DND-41 (cell line): ENCODE measurements at regions not wholly inside any gene's neighbourhood (a gene's known extent, or its start where the extent isn't known, plus 50 kb on each side); places are given as distances from the start of the nearest gene placed in this dataset.
"Not testable (repeated sequence)": the region's sequence is repeated elsewhere in the genome, so short reads cannot be mapped to it uniquely, and the experiment has no call there.

Experiments used
- ATAC-seq: fragments of 200-7000 bp; cut with Tn5 transposase; 3 replicates; pipeline ENCODE4 v1.9.1; 2021; ENCODE audit warnings: low read depth; ENCODE audit not compliant: insufficient read depth
- DNase-seq: peaks from one replicate; pipeline ENCODE4 v3.0.0-alpha.2; 2020
- H2AFZ ChIP-seq: 2 replicates; pipeline ENCODE4 v1.6.0; 2012; ENCODE audit warnings: low read depth, low read length
- H3K27ac ChIP-seq: 2 replicates; pipeline ENCODE4 v1.5.1; 2012; ENCODE audit warnings: low read length, inconsistent platforms
- H3K27me3 ChIP-seq: fragments of 200-600 bp; sonication (generic); 2 replicates; pipeline ENCODE4 v1.6.0; 2012; ENCODE audit warnings: low read length, mild to moderate bottlenecking, inconsistent platforms; ENCODE audit not compliant: insufficient read depth, poor library complexity
- H3K36me3 ChIP-seq: 2 replicates; pipeline ENCODE4 v1.5.1; 2012; ENCODE audit warnings: low read length, inconsistent platforms; ENCODE audit not compliant: insufficient read depth
- H3K4me1 ChIP-seq: 2 replicates; pipeline ENCODE4 v1.5.1; 2012; ENCODE audit warnings: mild to moderate bottlenecking, low read length; ENCODE audit not compliant: insufficient read depth
- H3K4me2 ChIP-seq: 2 replicates; pipeline ENCODE4 v1.6.0; 2012; ENCODE audit warnings: mild to moderate bottlenecking, moderate library complexity, low read length, inconsistent platforms; ENCODE audit not compliant: insufficient read depth
- H3K4me3 ChIP-seq, 2 experiments: fragments of 200-600 bp in 1 of 2; shearing (Covaris generic) in 1 of 2; 2 replicates each; pipeline ENCODE4 v1.5.1; 2012 to 2016; ENCODE audit warnings: inconsistent platforms in 2 of 2, low read length in 2 of 2, mild to moderate bottlenecking in 2 of 2, low read depth in 1 of 2, moderate library complexity in 1 of 2
- H3K79me2 ChIP-seq: 2 replicates; pipeline ENCODE4 v1.6.0; 2012; ENCODE audit warnings: low read length, inconsistent platforms; ENCODE audit not compliant: insufficient read depth
- H3K9ac ChIP-seq: 2 replicates; pipeline ENCODE4 v1.6.0; 2012; ENCODE audit warnings: low read depth, mild to moderate bottlenecking, inconsistent platforms, low read length, moderate library complexity
- H3K9me3 ChIP-seq: 2 replicates; pipeline ENCODE4 v1.5.1; 2012; ENCODE audit warnings: low read length, moderate library complexity, mild to moderate bottlenecking, inconsistent platforms; ENCODE audit not compliant: insufficient read depth, severe bottlenecking
- H4K20me1 ChIP-seq: 2 replicates; pipeline ENCODE4 v1.6.0; 2012; ENCODE audit warnings: low read length; ENCODE audit not compliant: insufficient read depth
- EZH2 ChIP-seq: IDR thresholded peaks from 3 replicates; pipeline ENCODE4 v1.6.1; 2012; ENCODE audit warnings: borderline replicate concordance, low read depth, mild to moderate bottlenecking, moderate library complexity, low read length, inconsistent platforms; ENCODE audit not compliant: severe bottlenecking
- TF ChIP-seq, protein P1 (sequence below): IDR thresholded peaks from 2 replicates; pipeline ENCODE4 v1.5.1; 2012; ENCODE audit warnings: borderline replicate concordance, low read length, moderate library complexity, mild to moderate bottlenecking; ENCODE audit not compliant: poor library complexity, severe bottlenecking; ENCODE audit errors: extremely low read depth

DNA sequence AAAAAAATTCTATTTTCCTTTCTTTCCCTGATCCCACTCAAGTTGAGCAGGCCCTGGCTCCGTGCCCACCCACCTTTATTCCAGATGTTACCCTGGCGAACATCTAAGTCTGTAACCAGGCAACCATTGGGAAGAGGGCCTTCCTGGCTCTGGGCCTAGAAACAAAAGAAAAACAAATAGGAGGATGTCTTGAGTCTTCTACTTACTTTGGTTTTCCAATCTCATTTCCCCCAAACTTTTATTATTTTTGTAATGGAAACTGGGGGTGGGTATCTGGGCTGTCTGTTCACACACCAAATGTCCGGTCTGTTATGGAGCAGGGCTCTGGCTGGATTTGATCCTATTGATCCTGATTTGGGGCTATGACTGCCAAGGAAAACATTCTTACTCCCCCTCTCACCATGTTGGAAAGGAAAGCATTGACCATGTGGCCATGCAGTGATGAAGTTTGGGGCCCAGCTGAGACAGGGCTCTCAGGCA is 744.1 kb downstream of the DHX35 start:
- H3K27ac ChIP-seq, result no peak overlapping the region
- H3K9me3 ChIP-seq, result no peaks in the 10 kb centered on the region
- no peaks in the 10 kb centered on the region for H3K4me1 ChIP-seq
- no peak for ATAC-seq
- H4K20me1 ChIP-seq, result no peaks in the 10 kb centered on the region
- H3K4me2 ChIP-seq, result no peak overlapping the region
- H3K27me3 ChIP-seq, result no peaks in the 10 kb centered on the region
- H2AFZ ChIP-seq, result no peak overlapping the region
- H3K9ac ChIP-seq, result no peak overlapping the region
- no peak for TF ChIP-seq EZH2
- TF ChIP-seq, protein P1, sequence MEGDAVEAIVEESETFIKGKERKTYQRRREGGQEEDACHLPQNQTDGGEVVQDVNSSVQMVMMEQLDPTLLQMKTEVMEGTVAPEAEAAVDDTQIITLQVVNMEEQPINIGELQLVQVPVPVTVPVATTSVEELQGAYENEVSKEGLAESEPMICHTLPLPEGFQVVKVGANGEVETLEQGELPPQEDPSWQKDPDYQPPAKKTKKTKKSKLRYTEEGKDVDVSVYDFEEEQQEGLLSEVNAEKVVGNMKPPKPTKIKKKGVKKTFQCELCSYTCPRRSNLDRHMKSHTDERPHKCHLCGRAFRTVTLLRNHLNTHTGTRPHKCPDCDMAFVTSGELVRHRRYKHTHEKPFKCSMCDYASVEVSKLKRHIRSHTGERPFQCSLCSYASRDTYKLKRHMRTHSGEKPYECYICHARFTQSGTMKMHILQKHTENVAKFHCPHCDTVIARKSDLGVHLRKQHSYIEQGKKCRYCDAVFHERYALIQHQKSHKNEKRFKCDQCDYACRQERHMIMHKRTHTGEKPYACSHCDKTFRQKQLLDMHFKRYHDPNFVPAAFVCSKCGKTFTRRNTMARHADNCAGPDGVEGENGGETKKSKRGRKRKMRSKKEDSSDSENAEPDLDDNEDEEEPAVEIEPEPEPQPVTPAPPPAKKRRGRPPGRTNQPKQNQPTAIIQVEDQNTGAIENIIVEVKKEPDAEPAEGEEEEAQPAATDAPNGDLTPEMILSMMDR, result no peak
- no peak overlapping the region for H3K4me3 ChIP-seq
- no peaks in the 10 kb centered on the region for H3K79me2 ChIP-seq
- DNase-seq, result no peak
- H3K36me3 ChIP-seq, result no peaks in the 10 kb centered on the region

- Histone ChIP-seq H2AFZ (no peak overlapping the region), H4K20me1 (no peaks in the 10 kb centered on the region), H3K9me3 (no peaks in the 10 kb centered on the region), H3K36me3 (no peaks in the 10 kb centered on the region), H3K27ac (no peak overlapping the region), H3K9ac (no peak overlapping the region), H3K4me2 (no peak overlapping the region), H3K4me3 (no peak overlapping the region), H3K27me3 (no peaks in the 10 kb centered on the region), H3K79me2 (no peaks in the 10 kb centered on the region), H3K4me1 (peaks cover 10% of the 10 kb centered on the region)
- DNase-seq (no peak), ATAC-seq (no peak)
- TF ChIP-seq, protein P1, result no peak
- no peak for TF ChIP-seq EZH2
Observed at GRCh38 chr20:39705032-39705431, 742.9 kb downstream of the DHX35 start.

GRCh38 chr20:39703357-39703756 is 741.2 kb downstream of the DHX35 start:
- H3K27ac ChIP-seq, H3K9me3 ChIP-seq, H3K27me3 ChIP-seq, H2AFZ ChIP-seq, H3K79me2 ChIP-seq, DNase-seq, H3K9ac ChIP-seq, H3K36me3 ChIP-seq, ATAC-seq, H4K20me1 ChIP-seq, H3K4me3 ChIP-seq, H3K4me2 ChIP-seq: not testable (repeated sequence)
- peaks cover 12% of the 10 kb centered on the region for H3K4me1 ChIP-seq

GRCh38 chr20:39702701-39703349 is 740.7 kb downstream of the DHX35 start:
- H3K4me2 ChIP-seq, result no peak overlapping the region
- H3K9ac ChIP-seq, result no peak overlapping the region
- H3K27ac ChIP-seq, result no peak overlapping the region
- TF ChIP-seq, protein P1, result no peak
- no peak overlapping the region for H2AFZ ChIP-seq
- no peak overlapping the region for H3K4me3 ChIP-seq
- peaks cover 12% of the 10 kb centered on the region for H3K4me1 ChIP-seq
- no peaks in the 10 kb centered on the region for H3K27me3 ChIP-seq
- no peaks in the 10 kb centered on the region for H3K79me2 ChIP-seq
- DNase-seq (no peak), ATAC-seq (no peak)
- H3K9me3 ChIP-seq, result no peaks in the 10 kb centered on the region
- H4K20me1 ChIP-seq, result no peaks in the 10 kb centered on the region
- no peaks in the 10 kb centered on the region for H3K36me3 ChIP-seq
